Testis (tissue), 2 donors: ENCODE measurements at regions not wholly inside any gene's neighbourhood (a gene's known extent, or its start where the extent isn't known, plus 50 kb on each side); places are given as distances from the start of the nearest gene placed in this dataset.

Source experiments
- POLR2A ChIP-seq: fragments of 450-650 bp; IDR thresholded peaks from one replicate; pipeline ENCODE4 v1.6.1; 2017; ENCODE audit warnings: antibody characterized with exemption, mild to moderate bottlenecking, moderate library complexity
- TF ChIP-seq, protein P1 (sequence below), 3 experiments: fragments of 450-650 bp in 2 of 3; fragments of 200-600 bp in 1 of 3; sonication (generic) in 1 of 3; IDR thresholded peaks; one replicate each; pipeline ENCODE4 v1.5.1; 2016 to 2019; ENCODE audit warnings: antibody characterized with exemption in 3 of 3, mild to moderate bottlenecking in 2 of 3, moderate library complexity in 1 of 3

DNA sequence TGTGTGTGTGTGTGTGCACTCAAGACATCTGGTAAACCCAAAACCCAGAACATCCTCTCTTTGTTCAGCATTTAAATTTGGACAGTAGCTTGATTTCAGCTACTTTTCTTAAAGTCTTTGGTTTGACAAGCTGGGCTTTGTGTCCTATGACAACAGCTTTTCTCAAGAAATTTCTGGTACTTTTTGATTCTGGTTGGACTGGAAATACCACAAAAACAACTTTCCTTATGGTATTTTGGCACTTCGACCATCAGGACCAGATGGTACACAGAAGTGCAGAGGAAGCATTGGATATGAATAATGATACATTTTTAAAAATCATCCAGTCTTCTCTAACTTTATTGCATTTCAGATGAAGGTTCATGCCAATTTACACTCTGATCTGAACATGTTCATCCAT is 286.6 kb upstream of the FLRT2 start:
- TF ChIP-seq, protein P1, sequence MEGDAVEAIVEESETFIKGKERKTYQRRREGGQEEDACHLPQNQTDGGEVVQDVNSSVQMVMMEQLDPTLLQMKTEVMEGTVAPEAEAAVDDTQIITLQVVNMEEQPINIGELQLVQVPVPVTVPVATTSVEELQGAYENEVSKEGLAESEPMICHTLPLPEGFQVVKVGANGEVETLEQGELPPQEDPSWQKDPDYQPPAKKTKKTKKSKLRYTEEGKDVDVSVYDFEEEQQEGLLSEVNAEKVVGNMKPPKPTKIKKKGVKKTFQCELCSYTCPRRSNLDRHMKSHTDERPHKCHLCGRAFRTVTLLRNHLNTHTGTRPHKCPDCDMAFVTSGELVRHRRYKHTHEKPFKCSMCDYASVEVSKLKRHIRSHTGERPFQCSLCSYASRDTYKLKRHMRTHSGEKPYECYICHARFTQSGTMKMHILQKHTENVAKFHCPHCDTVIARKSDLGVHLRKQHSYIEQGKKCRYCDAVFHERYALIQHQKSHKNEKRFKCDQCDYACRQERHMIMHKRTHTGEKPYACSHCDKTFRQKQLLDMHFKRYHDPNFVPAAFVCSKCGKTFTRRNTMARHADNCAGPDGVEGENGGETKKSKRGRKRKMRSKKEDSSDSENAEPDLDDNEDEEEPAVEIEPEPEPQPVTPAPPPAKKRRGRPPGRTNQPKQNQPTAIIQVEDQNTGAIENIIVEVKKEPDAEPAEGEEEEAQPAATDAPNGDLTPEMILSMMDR (IDR thresholded peaks at IDR 0.05), result no peak
- TF ChIP-seq POLR2A, result no peak
